ENCODE measurements at regions not wholly inside any gene's neighbourhood (a gene's known extent, or its start where the extent isn't known, plus 50 kb on each side); places are given as distances from the start of the nearest gene placed in this dataset.

- H3K4me3 Mint-ChIP-seq (ENCODE audit: unreplicated experiment), result no peak overlapping the region
- no peak for DNase-seq (ENCODE audit: low spot score)
- no peaks in the 10 kb centered on the region for H3K4me1 Mint-ChIP-seq (ENCODE audit: low read depth)
- H3K27ac Mint-ChIP-seq (ENCODE audit: unreplicated experiment), result no peak overlapping the region
- H3K36me3 Mint-ChIP-seq (ENCODE audit: low read depth), result no peaks in the 10 kb centered on the region
- H3K27me3 Mint-ChIP-seq (ENCODE audit: low read depth), result no peaks in the 10 kb centered on the region
- no peak for TF ChIP-seq CTCF (IDR thresholded peaks at IDR 0.05)
- no peaks in the 10 kb centered on the region for H3K9me3 Mint-ChIP-seq (ENCODE audit: low read depth)
Measured at GRCh38 chr4:108276690-108277089, 108.0 kb upstream of the LEF1 start.

GRCh38 chr4:108272986-108273385, 104.3 kb upstream of the LEF1 start:
- Mint-ChIP-seq H3K27me3 (ENCODE audit: low read depth) (no peaks in the 10 kb centered on the region), H3K4me1 (ENCODE audit: low read depth) (no peaks in the 10 kb centered on the region), H3K36me3 (ENCODE audit: low read depth) (no peaks in the 10 kb centered on the region), H3K9me3 (ENCODE audit: low read depth) (no peaks in the 10 kb centered on the region), H3K27ac (ENCODE audit: unreplicated experiment) (no peak overlapping the region), H3K4me3 (ENCODE audit: unreplicated experiment) (no peak overlapping the region)
- no peak for DNase-seq (ENCODE audit: low spot score)
- TF ChIP-seq CTCF (IDR thresholded peaks at IDR 0.05), result no peak

GRCh38 chr4:108272561-108272960, 103.8 kb upstream of the LEF1 start:
- no peak overlapping the region for H3K27ac Mint-ChIP-seq (ENCODE audit: unreplicated experiment)
- H3K27me3 Mint-ChIP-seq (ENCODE audit: low read depth), result no peaks in the 10 kb centered on the region
- DNase-seq (ENCODE audit: low spot score), result no peak
- H3K4me1 Mint-ChIP-seq (ENCODE audit: low read depth), result no peaks in the 10 kb centered on the region
- TF ChIP-seq CTCF (IDR thresholded peaks at IDR 0.05), result no peak
- no peaks in the 10 kb centered on the region for H3K9me3 Mint-ChIP-seq (ENCODE audit: low read depth)
- no peaks in the 10 kb centered on the region for H3K36me3 Mint-ChIP-seq (ENCODE audit: low read depth)
- H3K4me3 Mint-ChIP-seq (ENCODE audit: unreplicated experiment), result no peak overlapping the region

- no peak for TF ChIP-seq CTCF (IDR thresholded peaks at IDR 0.05)
- no peak overlapping the region for H3K4me3 Mint-ChIP-seq (ENCODE audit: unreplicated experiment)
- H3K27ac Mint-ChIP-seq (ENCODE audit: unreplicated experiment), result no peak overlapping the region
- DNase-seq (ENCODE audit: low spot score), result no peak
- no peaks in the 10 kb centered on the region for H3K4me1 Mint-ChIP-seq (ENCODE audit: low read depth)
- no peaks in the 10 kb centered on the region for H3K36me3 Mint-ChIP-seq (ENCODE audit: low read depth)
- H3K9me3 Mint-ChIP-seq (ENCODE audit: low read depth), result no peaks in the 10 kb centered on the region
- H3K27me3 Mint-ChIP-seq (ENCODE audit: low read depth), result no peaks in the 10 kb centered on the region
Measured at GRCh38 chr4:108272046-108272445, 103.3 kb upstream of the LEF1 start.

DNA sequence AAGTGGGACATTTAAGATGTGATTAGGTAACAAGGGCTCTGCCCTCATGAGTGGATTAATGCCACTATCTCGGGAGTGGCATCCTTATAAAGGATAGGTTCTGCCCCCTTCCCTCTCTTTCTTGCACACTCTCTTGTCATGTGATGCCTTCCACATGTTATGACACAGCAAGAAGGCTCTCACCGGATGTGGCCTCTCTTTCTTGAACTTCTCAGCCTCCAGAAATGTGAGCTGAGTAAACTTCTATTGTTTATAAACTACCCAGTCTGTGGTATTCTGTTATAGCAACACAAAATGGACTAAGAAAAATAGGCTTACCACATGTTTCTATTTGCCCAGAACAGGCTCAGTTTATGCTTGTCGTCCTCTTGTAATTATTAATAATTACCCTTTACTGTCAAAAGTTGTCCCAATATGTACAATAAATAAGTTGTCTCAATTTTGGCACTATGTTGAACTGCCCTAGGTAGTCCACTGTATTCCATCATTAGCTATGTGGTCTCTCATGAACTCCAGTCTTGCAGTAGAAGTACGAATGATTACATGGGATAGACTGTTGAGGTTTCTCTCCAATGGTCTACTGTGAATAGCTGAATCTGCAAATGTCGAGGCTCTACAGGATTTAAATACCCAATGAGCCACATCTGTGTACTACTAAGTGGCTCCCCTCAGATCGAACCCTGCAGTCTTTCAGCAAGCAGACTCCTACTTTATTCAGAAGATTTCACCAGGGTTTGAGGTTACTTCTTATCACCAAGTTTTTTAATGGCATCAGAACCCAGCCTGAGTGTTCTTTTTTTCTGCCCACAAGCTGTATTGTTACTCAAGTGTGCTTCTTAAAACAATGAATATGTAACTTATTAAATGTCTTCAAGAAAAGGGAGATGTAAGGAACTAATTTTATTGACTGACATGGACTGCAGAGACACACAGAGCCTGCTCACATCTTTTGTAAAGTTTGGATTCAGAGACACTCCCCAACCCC, 102.0 kb upstream of the LEF1 start:
- Mint-ChIP-seq H3K4me1 (ENCODE audit: low read depth) (no peaks in the 10 kb centered on the region), H3K9me3 (ENCODE audit: low read depth) (no peaks in the 10 kb centered on the region), H3K27me3 (ENCODE audit: low read depth) (no peaks in the 10 kb centered on the region), H3K36me3 (ENCODE audit: low read depth) (peaks cover under 1% of the 10 kb centered on the region), H3K27ac (ENCODE audit: unreplicated experiment) (no peak overlapping the region), H3K4me3 (ENCODE audit: unreplicated experiment) (no peak overlapping the region)
- no peak for TF ChIP-seq CTCF (IDR thresholded peaks at IDR 0.05)
- DNase-seq (ENCODE audit: low spot score), result no peak

All from chondrocyte (in vitro differentiated cells).